ENCODE measurements at regions not wholly inside any gene's neighbourhood (a gene's known extent, or its start where the extent isn't known, plus 50 kb on each side); places are given as distances from the start of the nearest gene placed in this dataset.

DNA sequence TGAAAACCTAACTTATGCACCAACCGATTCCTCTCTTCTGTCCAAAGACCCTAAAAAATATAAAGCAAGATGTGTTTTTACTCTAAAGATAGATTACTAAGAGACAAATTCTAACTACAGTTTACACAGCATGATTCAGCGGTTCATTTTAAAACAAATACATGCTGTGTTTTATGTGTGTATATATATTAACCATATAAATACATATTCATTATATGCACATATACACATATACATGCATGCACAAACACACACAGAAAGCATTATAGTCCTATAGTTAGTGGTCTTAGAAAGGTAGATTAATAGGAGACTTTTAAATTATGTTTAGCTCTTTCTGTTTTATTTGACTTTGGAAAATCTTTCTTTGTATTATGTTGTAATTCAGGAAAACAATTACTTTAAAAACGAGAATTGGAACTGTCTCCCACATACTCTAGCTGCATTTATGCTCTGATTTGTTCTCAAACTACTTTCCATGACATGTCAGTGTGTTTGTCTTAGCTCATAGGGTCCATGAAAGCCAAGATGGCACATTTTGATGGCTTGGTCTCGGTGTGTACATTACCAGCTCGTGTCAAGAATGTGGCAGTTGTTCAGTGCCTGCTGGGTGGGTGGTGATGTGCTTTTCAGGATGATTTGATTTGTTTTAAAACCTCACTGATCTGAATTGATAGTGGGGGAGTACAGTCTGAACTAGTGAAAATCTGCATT is 548.8 kb upstream of the SALL1 start:
- no peak for FAIRE-seq
- DNase-seq (ENCODE audit: low spot score in 2 of 2): no peak

DNA sequence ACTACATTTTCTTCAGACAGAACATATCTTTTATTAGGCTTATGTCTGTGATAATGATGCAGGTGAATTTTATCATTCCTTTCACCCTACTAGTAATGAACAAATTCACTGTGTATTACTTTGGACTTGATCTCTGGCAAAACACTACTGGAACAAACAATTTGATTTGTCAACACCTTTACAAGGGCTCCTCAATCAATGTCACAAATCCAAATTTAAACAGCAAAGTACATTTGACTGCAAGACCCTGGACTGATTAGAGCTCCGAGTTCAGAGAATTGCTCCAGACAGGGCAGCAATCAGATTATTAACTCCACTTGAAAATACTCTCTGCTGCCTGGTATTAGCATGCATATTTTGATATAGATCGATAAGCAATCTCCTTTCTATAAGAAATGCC is 547.6 kb upstream of the SALL1 start:
- FAIRE-seq (no peak), DNase-seq (ENCODE audit: low spot score in 2 of 2) (no peak)

DNA sequence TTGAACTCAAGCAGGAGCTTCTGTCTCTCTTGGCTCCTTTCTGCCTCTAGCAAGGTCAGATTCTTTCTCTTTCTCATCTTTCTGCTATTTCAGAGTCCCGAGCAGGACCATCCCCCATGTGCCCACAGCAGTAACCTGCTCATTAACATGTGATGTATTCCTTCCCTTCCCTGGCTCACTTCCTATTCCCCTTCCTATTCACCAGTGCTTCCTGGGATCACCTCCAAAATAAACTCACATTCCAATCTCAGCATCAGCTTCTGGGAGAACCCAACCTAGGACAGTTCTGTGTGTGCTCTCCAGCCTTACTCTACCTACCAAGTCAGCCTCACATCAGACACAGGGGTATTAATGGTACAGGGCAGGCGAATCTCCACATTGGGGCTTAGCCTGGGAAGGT is 546.4 kb upstream of the SALL1 start:
- FAIRE-seq (no peak), DNase-seq (ENCODE audit: low spot score in 2 of 2) (no peak)

DNA sequence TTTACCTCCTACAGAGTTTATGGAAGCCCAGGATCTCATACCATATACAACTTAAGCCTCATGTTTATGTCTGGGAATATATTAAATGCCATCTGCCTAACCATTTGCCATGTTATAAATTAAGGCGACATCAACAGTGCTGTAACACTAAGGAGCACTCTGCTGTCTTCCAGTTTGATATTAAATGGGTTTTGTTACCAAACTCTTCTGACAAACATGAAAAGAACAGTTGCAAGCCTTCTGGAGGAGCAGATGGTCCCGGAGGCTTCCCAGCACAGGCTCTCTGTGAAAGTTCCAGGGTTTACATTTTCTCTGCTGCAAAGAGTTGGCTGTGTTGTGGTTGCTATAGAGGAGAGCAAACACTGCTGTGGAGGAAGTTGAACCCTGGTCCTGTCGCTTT is 545.3 kb upstream of the SALL1 start:
- no peak for DNase-seq (ENCODE audit: low spot score in 2 of 2)

DNA sequence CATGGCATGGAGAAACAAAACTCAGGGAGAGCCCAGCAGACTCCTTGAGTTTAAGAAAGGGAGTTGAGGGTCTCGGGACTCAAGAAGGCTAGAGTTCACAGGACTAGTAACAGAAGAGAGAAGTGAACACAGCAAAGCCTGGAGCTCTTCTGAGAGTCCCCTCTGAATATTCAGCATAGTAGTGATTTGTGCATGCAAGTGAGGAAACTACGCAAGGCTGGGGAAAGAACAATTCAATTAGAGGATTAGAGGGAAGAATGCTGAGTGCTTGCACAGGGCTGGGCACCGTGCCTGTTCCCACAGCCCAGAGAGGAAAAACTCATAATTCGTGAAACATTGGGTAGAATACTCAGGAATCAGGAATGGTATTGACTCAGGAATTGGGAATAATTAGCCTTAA is 540.0 kb upstream of the SALL1 start:
- DNase-seq (ENCODE audit: low spot score in 2 of 2): no peak
- FAIRE-seq: no peak

More for the DNA sequence above, 545.3 kb upstream of the SALL1 start:
- no peak for FAIRE-seq

DNA sequence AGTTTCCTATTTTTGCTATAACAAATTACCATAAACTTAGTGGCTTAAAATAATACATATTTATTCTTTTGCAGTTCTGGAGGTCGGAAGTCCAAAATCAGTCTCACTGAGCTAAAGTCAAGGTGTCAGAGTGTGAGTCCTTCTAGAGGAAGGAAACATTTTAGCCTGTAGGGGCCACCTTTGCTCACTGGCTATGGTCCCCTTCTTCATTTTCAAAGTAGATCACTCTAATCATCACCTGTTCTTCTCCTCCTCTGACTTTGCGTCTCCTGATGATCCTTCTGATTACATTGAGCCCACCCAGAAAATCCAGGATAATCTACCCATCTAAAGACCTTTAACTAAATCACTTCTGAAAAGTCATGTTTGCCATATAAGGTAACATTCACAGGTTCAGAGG is 534.4 kb upstream of the SALL1 start:
- no peak for FAIRE-seq

DNA sequence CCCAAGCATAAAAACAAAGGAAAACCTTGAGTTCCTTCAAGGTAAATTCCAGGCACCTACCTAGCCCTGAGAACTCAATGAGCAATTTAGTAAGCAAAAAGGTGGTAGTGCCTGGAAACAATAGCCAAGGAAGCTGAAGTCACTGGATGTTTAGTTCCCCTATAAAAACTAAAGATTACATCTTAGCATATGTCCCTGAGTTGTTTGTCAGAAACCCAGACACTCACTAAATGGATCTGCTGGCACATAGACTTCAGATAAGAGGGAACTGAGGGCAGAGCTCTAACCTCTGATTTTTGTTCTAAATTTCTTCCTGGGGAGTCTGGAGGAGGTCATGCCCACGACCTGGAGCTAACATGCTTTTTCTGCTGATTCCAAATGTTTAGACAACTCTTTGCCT is 532.8 kb upstream of the SALL1 start:
- FAIRE-seq: no peak
- no peak for DNase-seq (ENCODE audit: low spot score in 2 of 2)

More for the DNA sequence above, 534.4 kb upstream of the SALL1 start:
- DNase-seq (ENCODE audit: low spot score in 2 of 2): no peak

DNA sequence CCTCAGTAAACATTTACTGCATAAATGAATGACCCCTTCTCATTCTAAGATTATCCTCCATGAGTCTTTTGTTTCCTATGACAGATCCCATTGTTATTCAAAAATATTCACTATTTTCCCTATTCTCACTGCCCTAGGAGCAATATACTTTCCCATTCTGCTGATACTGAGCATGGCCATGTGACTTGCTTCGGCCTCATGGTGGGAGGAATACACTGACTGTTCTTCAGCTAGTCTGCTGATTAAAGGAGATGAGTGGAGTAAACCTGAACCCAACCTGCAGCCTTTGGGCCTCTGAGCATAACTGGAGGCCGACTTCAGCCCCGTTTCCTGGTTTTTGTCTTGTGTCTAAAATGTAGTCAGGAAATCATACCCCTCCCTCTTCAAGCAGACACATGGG is 531.8 kb upstream of the SALL1 start:
- no peak for FAIRE-seq
- no peak for DNase-seq (ENCODE audit: low spot score in 2 of 2)

DNA sequence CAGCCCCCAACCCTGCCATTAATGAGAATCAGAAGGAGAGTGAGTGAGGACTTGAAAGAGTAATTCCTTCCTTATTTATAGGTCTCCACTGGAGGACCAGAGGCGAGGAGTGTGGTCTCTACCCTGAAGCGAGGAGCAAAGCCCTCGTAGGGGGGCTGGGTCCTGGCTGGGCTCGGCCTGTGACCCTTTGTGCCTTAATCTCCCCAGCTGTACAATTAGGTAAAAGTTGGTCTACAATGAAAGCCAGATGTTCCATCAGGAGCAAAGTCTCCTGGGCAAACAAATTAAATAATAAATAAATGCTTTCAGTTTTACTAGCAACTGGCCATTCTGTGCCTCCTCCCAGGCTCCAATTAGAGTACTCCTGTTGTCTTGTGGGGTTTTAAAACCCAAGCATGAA is 523.5 kb upstream of the SALL1 start:
- DNase-seq (ENCODE audit: low spot score in 2 of 2) (no peak), FAIRE-seq (no peak)

DNA sequence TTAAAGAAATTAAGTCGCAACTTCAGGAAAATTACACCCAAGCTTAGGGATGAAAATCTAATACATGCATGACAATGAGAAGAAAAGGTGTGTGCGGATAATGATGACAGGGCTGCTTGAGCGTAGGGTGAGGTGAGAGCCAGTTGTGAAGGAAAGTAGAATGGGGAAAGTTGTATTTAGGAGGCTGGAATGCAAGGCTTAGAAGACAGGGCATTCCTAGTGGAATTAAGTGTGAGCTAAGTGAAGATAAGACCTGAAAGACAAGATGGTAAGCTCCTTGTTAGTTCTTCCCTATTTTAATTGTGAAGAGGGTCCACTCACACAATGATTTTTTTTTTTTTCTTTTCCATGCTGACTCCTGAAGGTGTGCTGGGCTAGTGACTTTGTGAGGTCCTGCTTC is 519.5 kb upstream of the SALL1 start:
- no peak for DNase-seq (ENCODE audit: low spot score in 2 of 2)
- FAIRE-seq: no peak

DNA sequence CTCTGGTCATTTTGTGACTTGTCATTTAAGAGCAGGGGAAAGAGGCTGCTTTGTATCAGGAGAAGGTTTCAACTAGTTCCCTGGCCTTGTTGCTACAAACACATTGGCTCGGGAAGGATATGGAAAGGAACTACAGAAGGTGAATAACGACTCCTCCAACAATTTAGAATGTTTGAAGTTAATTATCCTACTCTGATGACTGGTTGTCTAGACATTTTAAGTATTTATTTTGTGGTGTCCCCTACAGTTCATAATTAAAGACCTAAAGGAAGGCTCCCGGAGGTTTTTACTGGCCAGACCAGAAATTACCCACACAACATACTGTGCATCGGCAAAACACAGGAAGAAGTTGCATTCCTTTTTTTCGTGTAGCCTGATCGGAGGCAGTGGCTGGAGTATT is 515.8 kb upstream of the SALL1 start:
- FAIRE-seq (no peak), DNase-seq (ENCODE audit: low spot score in 2 of 2) (no peak)

DNA sequence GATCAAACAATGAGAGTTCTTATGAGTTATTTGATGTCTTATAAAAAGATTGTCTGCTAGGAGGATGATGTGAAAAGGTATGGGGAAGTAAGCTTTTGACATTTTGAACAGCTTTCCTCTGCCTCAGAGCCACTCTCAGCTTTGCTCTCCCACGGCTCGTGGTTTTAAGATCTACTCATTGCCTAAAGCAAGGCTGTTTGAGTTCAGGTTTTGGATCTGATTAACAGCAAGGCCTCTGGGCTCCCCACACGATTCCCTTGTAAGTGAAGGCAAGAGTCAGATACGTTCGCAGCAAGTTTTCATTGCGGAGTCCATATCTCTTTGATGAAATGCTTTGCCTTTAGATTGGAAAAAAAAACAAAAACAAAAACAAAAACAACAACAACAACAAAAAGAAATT is 515.0 kb upstream of the SALL1 start:
- DNase-seq (ENCODE audit: low spot score in 2 of 2) (no peak), FAIRE-seq (no peak)

DNA sequence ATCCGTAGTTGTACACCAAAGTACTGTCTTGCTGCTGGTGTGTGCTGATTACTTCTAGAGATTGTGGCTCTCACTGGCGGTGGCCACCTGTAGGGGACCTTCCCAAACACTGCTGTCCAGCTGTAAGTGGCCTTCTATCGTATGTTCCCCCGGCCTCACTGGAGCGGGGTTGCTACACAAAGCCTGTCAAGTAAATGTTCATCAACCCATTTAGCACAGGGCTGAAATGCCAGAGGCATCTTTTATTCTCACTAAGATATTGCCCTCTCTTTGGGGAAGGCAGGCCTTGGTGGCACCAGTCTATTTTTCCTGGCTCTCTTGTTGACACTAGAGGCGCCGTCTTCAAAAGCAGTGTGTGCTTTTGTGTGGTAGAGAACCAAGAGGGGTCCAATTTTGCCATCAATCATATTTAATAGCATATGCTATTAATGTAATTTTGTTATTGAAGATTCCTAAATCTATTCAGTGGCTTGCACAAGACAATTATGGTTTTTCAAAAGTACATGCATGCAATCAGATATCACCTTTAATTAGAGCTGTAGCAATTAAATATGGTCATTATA is 514.4 kb upstream of the SALL1 start:
- DNase-seq (ENCODE audit: low spot score in 2 of 2): no peak
- no peak for FAIRE-seq

DNA sequence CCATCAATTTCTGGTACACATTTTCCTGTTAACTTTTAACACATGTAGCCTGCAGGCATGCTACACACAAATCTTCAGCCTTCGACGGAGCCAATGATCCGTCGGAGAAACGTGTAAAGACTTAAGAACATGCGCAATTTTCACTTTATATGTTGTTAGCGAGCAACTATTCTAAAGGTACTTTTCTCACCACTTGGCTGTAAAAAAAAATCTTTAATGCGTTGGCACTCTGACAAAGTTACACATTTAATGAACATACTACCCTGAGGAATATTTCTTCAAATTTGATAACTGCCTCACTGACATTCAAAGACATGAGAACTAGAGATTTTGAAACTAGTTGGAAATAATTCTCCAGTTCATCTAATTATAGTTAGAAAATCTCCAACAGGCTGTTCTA is 507.5 kb upstream of the SALL1 start:
- FAIRE-seq (no peak), DNase-seq (ENCODE audit: low spot score in 2 of 2) (no peak)

DNA sequence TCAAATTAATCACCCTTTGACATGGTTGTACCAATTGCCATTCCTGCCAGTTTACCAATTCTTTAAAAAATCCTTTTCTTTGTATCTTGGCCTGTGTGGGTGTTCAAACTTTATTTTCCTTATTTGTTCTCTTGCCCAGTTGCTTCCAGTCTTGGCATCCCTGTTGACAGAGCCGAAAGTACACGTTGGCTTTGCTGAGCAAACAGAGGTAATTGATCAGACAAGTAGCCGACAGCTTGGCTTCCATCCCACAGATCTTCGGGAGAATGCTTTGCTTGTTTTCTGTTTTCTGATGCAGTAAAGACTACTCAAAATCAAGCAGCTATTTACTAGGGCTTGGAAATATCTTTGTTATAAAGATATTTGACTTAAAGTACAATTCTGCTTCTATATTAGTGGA is 506.8 kb upstream of the SALL1 start:
- FAIRE-seq (no peak), DNase-seq (ENCODE audit: low spot score in 2 of 2) (no peak)

DNA sequence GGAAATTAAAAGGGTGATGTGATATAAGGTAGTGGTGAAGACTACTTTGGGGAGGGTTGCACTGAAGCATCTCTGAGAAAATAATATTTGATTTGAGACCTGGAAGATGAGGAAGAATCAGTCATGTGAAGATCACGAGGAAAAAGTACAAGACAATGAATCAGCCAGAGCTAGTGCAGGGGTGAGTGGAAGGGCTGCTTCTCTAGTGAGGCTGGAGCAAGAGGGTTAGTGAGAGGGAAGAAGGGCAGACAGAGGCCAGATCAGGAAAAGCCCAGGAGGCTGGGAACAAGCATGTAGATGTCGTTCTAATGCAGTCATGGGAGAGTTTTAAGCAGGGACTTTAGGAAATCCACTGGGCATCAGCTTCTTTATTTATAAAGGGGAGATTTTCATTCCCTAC is 504.2 kb upstream of the SALL1 start:
- FAIRE-seq: no peak
- no peak for DNase-seq (ENCODE audit: low spot score in 2 of 2)

DNA sequence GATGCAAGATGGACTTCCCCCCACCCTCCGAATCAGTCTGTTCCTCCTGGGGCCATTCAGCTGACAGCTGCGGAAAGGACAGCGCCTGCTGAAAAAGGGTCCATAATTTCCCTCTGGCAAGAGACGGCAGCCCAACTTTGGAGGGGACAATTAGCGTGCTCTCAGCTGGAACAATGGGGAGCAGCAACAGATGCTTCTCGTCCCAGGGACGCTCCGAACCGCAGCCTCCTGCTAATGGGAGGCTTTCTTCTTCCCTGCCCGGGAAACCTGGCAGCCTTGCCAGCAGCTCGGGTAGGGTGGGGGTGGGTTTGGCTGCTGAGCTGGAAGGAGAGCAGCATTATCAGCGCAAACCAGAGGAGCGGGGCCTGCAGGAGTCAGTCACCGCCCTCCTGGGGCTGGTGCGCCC is 500.0 kb upstream of the SALL1 start:
- no peak for DNase-seq (ENCODE audit: low spot score in 2 of 2)

DNA sequence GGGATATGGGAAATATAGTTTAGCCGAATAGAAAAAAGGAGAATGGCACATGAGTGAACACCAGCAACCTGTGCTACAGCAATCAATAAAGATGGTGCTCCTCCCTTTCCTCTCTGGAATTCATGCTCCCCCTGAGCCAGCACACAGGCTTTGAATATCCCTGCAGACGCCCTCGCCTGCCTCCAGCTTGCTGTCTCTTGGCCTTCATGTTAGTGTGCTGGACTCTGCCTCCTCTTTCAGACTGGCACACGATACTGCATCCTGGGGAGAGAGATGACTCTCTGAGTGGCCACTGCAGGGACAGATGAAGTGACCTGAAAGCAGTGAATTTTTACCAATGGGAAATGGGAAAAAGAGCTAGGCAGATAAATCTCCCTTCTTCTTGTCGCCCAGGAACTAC is 498.6 kb upstream of the SALL1 start:
- FAIRE-seq (no peak), DNase-seq (ENCODE audit: low spot score in 2 of 2) (no peak)

More for the DNA sequence above, 500.0 kb upstream of the SALL1 start:
- FAIRE-seq: no peak

DNA sequence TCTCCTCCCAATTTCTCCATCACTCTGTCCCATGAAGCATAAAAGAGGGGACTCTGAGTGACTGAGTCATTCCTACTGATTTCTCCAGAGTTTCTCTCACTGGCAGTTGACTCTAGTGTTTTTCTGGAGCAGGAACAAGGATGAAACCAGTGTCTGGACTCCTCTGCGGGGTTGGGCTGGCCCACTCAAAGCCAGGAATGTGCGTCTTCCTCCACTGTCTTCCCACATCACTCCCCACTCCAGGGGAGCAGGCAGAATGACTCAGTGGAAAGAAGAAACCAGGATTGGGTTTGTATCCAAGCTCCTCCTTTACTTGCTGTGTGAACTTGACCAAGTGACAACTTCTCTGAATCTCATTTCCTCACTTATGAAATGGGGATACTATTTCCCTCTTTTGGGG is 497.5 kb upstream of the SALL1 start:
- DNase-seq (ENCODE audit: low spot score in 2 of 2) (no peak), FAIRE-seq (no peak)

DNA sequence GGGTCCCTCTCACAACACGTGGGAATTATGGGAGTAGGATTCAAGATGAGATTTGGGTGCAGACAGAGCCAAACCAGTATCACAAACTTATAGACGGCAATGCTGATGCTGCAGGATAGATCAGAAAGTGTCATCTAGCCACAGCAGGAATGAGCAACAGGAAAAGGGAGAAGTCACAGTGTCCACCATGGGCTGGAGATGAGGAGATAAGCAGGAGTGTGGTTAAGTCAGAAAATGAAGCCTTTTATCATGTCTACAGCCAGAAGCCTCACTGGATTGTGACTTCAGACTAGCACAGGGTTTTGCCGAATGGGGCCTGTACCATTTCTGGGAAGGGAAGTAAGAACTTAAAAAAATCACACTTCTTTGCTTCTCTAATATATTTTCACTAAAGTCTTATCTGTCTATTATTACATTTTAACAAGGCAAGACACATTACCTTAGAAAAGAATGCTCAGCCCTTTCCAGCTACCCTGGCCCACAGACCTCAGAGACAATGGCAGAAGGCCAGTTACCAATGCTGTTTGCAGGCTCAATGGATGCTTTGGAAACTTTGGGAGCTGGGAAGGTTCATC is 490.2 kb upstream of the SALL1 start:
- DNase-seq (ENCODE audit: low spot score in 2 of 2) (no peak), FAIRE-seq (no peak)

DNA sequence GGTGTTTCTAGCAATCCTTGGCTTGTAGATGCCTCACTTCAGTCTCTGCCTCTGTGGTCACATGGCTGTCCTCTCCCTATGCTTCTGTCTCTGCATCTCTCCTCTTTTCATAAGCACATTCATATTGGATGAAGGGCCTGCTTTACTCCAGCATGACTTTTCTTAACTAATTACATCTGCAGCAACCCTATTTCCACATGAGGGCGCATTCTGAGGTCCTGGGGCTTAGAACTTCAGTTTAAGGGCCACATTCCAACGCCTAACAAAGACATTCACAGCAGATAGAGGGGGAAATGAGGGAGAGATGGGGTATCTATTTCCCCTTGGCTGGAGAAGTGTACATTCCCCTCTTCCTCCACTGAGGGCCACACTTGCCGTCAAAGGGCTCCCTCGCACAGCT is 489.1 kb upstream of the SALL1 start:
- DNase-seq (ENCODE audit: low spot score in 2 of 2): no peak
- no peak for FAIRE-seq

DNA sequence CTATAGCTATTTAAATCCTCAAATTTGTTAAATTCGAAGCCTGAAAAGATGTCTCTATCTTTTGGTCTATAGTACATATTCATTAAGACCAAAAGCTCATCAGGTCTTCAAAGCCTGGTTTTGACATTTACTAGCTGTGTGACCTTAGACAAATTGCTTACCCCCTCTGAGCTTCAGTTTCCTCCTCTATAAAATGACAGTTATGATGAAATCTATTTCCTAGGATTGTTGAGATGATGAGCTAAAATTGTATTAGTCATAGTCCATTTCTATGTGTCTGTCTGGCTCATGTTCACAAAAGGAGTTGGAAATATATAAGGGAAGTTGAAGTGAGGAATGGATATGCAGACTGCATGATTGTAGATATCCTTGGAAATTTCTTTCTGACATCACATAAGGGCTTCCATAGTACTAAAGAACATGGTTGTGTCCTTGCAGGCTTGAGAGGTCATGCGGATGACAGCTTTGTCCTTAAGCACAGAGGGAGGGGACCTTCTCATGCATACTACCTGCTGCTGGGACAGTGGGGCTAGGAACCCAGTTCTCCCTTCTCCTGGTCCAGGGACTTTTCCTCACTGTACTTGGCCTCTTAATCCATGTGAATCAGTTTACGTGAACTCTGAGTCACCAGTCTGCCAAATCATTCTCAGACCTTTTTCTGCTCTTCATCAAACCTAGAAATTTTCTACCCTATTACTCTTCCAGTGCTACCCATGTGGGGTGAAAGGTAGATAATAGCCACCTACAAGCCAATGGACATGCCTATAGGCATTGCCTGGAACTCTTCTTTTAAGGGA is 487.5 kb upstream of the SALL1 start:
- no peak for DNase-seq (ENCODE audit: low spot score in 2 of 2)

More for the DNA sequence above, 487.5 kb upstream of the SALL1 start:
- no peak for FAIRE-seq

All from frontal cortex (tissue), 3 donors.